ENCODE measurements at regions not wholly inside any gene's neighbourhood (a gene's known extent, or its start where the extent isn't known, plus 50 kb on each side); places are given as distances from the start of the nearest gene placed in this dataset.
"Not testable (repeated sequence)": the region's sequence is repeated elsewhere in the genome, so short reads cannot be mapped to it uniquely, and the experiment has no call there.

DNA sequence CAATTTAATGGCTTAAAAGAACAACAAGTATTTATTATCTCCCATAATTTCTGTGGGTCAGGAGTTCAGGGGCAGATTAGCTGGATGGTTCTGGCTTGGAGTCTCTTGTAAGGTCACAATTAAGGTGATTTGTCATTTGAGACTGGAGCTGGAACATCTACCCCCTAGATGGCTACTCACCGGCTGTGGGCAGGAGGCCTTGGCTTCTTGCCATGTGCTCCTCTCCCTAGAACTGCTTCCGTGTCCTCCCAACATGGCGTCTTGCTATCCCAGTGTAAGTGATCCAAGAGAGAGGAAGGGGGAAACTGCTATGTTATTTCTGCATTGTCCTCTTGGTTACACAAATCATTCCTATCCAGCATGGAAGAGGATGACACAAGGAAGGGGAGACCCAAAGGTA is 210.2 kb upstream of the ECI2 start:
- Histone ChIP-seq H3K4me1 (ENCODE audit: control insufficient read depth in 3 of 3, insufficient read depth in 3 of 3, low read length in 3 of 3) (peaks cover 0 to 3% (median 2%) of the 10 kb centered on the region in 3 donors), H3K9ac (ENCODE audit: low read depth in 1 of 3, low read length in 3 of 3) (no peak overlapping the region), H3K27ac (ENCODE audit: low read depth, low read length) (no peak overlapping the region), H3K27me3 (ENCODE audit: control insufficient read depth in 3 of 3, insufficient read depth in 3 of 3, low read length in 3 of 3) (no peaks in the 10 kb centered on the region), H3K9me3 (ENCODE audit: control insufficient read depth in 3 of 3, low read length in 3 of 3) (no peaks in the 10 kb centered on the region), H3K36me3 (ENCODE audit: control insufficient read depth in 3 of 3, insufficient read depth in 3 of 3, low read length in 3 of 3) (no peaks in the 10 kb centered on the region), H3K4me3 (ENCODE audit: low read length in 3 of 3) (no peak overlapping the region)

DNA sequence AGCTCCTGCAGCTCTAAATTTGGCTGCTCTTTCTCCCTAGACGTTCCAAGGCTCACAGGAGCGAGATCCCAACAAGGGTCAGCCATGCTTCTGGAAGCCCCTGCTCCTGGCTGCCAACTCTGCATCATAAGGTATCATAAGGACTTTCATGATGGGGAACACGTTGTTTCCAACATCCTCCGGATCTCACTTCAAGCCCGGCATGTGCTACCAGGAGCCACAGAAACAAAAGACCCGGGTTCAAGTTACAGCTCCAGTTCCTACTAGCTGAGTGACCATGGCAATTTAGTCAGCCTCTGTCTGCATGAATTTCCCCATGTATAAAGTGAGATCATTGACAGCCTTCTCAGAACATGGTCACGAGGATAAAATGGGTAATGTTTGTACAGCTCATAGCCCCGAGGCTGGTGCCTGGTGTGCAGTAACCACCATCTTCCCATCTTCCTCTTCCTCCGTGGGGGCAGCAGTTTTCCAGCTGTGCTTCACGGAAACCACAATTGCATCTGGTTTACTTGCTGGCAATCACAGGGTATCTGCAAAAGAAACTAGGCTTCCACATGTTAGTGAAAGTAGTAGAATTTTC is 209.0 kb upstream of the ECI2 start:
- Histone ChIP-seq H3K36me3 (ENCODE audit: control insufficient read depth in 3 of 3, insufficient read depth in 3 of 3, low read length in 3 of 3) (no peaks in the 10 kb centered on the region), H3K27me3 (ENCODE audit: control insufficient read depth in 3 of 3, insufficient read depth in 3 of 3, low read length in 3 of 3) (no peaks in the 10 kb centered on the region), H3K27ac (ENCODE audit: low read depth, low read length) (no peak overlapping the region), H3K4me3 (ENCODE audit: low read length in 3 of 3) (no peak overlapping the region), H3K4me1 (ENCODE audit: control insufficient read depth in 3 of 3, insufficient read depth in 3 of 3, low read length in 3 of 3) (no peaks in the 10 kb centered on the region), H3K9me3 (ENCODE audit: control insufficient read depth in 3 of 3, low read length in 3 of 3) (no peaks in the 10 kb centered on the region), H3K9ac (ENCODE audit: low read depth in 1 of 3, low read length in 3 of 3) (no peak overlapping the region)

DNA sequence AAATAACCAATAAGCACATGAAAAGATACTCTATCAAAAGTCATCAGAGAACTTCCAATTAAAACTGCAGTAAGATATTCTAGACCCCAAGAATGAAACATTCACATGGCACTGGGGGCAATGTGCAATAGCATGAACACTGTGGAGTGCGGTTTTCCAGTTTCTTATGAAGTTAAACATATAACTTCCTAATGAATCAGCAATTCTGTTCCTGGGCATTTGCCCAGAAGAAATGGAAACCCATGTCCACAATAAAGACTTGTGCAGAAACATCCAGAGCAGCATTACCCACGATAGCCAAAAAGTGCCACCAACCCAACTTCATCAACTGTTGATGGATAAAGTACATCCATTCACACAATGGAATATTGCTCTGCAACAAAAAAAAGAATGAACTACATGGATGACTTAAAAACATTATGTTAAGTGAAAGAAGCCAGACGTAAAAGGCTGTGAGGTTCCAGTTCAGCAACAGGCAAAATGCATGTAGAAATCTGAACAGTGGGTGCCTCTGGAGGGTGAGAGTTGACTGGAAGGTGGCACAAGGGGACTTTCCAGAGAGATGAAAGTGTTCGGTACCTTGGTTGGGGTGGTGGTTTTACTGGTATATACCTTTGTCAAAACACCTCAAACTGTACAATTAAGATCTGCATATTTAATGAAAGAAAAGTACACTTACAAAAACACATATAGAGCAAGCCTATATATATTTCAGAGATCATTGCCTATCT is 207.2 kb upstream of the ECI2 start:
- Histone ChIP-seq H3K4me3 (ENCODE audit: low read length in 3 of 3) (no peak overlapping the region), H3K9me3 (ENCODE audit: control insufficient read depth in 3 of 3, low read length in 3 of 3) (no peaks in the 10 kb centered on the region), H3K27ac (ENCODE audit: low read depth, low read length) (no peak overlapping the region), H3K9ac (ENCODE audit: low read depth in 1 of 3, low read length in 3 of 3) (no peak overlapping the region), H3K4me1 (ENCODE audit: control insufficient read depth in 3 of 3, insufficient read depth in 3 of 3, low read length in 3 of 3) (no peaks in the 10 kb centered on the region), H3K27me3 (ENCODE audit: control insufficient read depth in 3 of 3, insufficient read depth in 3 of 3, low read length in 3 of 3) (no peaks in the 10 kb centered on the region), H3K36me3 (ENCODE audit: control insufficient read depth in 3 of 3, insufficient read depth in 3 of 3, low read length in 3 of 3) (no peaks in the 10 kb centered on the region)

DNA sequence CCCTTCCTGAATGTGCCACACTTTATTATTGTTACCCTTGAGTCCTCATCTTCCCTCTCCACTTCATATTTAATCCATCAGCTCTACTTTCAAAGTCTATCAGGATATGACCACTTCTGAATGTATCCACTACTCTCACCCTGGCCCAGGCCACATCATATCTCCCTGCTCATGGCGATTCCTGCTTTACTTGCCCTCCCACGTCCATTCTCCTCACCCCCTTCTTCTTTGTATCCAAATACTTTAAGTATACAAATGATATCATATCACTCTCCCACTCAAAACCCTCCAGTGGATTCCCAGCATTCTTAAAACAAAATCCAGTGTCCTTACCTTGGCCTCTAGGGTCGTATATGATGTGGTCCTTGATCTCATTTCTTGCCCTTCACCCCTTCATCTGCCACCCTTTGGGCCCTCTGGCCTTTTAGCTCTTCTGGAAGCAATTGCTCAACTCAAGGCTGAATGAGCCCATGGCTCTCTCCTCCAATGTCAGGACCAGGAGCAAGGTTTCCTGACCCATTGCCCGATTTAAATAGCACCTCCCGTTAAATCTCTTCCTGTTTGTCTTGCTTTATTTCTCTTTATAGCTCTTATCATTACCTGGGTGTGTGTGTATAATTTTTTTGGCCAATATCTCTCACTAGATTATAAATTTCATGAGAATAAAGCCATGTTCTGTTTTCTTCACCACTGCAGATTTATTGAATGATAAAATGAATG is 205.9 kb upstream of the ECI2 start:
- no peaks in the 10 kb centered on the region for H3K9me3 ChIP-seq (ENCODE audit: control insufficient read depth in 3 of 3, low read length in 3 of 3)
- H3K9ac ChIP-seq (ENCODE audit: low read depth in 1 of 3, low read length in 3 of 3) = no peak overlapping the region
- no peak overlapping the region for H3K27ac ChIP-seq (ENCODE audit: low read depth, low read length)
- no peak overlapping the region for H3K4me3 ChIP-seq (ENCODE audit: low read length in 3 of 3)
- H3K27me3 ChIP-seq (ENCODE audit: control insufficient read depth in 3 of 3, insufficient read depth in 3 of 3, low read length in 3 of 3) = no peaks in the 10 kb centered on the region
- H3K36me3 ChIP-seq (ENCODE audit: control insufficient read depth in 3 of 3, insufficient read depth in 3 of 3, low read length in 3 of 3) = no peaks in the 10 kb centered on the region
- H3K4me1 ChIP-seq (ENCODE audit: control insufficient read depth in 3 of 3, insufficient read depth in 3 of 3, low read length in 3 of 3) = no peaks in the 10 kb centered on the region

DNA sequence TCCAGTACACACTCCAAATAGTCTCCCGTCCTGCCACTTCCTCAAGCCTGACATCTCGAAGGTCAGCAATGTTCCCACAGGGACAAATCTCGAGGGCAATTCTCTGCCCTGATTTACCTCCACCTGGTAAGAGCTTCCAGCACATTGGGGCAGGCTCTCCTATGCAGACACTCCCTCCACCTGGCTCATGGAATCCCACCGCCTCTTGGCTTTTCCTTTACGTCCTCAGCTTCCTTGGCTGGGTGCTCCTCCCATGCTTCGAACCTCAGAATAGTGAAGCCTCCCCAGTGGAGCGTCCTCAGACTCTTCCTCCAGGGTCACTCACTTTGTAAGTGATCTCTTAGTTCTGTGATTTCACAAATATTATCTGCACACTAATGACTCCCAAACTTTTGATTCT is 205.2 kb upstream of the ECI2 start:
- Histone ChIP-seq H3K4me1 (ENCODE audit: control insufficient read depth in 3 of 3, insufficient read depth in 3 of 3, low read length in 3 of 3) (no peaks in the 10 kb centered on the region), H3K27me3 (ENCODE audit: control insufficient read depth in 3 of 3, insufficient read depth in 3 of 3, low read length in 3 of 3) (no peaks in the 10 kb centered on the region), H3K9ac (ENCODE audit: low read depth in 1 of 3, low read length in 3 of 3) (no peak overlapping the region), H3K36me3 (ENCODE audit: control insufficient read depth in 3 of 3, insufficient read depth in 3 of 3, low read length in 3 of 3) (no peaks in the 10 kb centered on the region), H3K27ac (ENCODE audit: low read depth, low read length) (no peak overlapping the region), H3K4me3 (ENCODE audit: low read length in 3 of 3) (no peak overlapping the region), H3K9me3 (ENCODE audit: control insufficient read depth in 3 of 3, low read length in 3 of 3) (no peaks in the 10 kb centered on the region)

DNA sequence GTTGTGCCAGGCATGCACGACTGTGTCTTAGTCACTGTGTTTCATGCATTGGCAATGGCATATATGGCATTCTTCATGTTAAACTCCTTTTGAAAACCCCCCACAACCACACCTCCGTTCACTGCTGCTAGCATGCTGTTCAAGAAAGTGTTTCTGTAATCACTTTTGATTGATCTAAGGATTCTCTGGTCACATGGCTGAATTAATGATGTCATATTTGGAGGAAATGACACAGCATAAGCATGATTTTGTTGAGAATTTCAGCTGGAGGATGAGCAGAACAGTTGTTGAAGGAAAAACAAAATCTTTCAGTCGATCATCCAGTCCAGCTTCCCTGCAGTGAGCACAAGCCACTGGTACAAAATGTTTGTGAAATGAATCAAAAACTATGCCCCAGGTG is 203.5 kb upstream of the ECI2 start:
- no peaks in the 10 kb centered on the region for H3K27me3 ChIP-seq (ENCODE audit: control insufficient read depth in 3 of 3, insufficient read depth in 3 of 3, low read length in 3 of 3)
- H3K9ac ChIP-seq (ENCODE audit: low read depth in 1 of 3, low read length in 3 of 3) = no peak overlapping the region
- no peak overlapping the region for H3K27ac ChIP-seq (ENCODE audit: low read depth, low read length)
- no peaks in the 10 kb centered on the region for H3K4me1 ChIP-seq (ENCODE audit: control insufficient read depth in 3 of 3, insufficient read depth in 3 of 3, low read length in 3 of 3)
- no peak overlapping the region for H3K4me3 ChIP-seq (ENCODE audit: low read length in 3 of 3)
- H3K36me3 ChIP-seq (ENCODE audit: control insufficient read depth in 3 of 3, insufficient read depth in 3 of 3, low read length in 3 of 3) = no peaks in the 10 kb centered on the region
- no peaks in the 10 kb centered on the region for H3K9me3 ChIP-seq (ENCODE audit: control insufficient read depth in 3 of 3, low read length in 3 of 3)

DNA sequence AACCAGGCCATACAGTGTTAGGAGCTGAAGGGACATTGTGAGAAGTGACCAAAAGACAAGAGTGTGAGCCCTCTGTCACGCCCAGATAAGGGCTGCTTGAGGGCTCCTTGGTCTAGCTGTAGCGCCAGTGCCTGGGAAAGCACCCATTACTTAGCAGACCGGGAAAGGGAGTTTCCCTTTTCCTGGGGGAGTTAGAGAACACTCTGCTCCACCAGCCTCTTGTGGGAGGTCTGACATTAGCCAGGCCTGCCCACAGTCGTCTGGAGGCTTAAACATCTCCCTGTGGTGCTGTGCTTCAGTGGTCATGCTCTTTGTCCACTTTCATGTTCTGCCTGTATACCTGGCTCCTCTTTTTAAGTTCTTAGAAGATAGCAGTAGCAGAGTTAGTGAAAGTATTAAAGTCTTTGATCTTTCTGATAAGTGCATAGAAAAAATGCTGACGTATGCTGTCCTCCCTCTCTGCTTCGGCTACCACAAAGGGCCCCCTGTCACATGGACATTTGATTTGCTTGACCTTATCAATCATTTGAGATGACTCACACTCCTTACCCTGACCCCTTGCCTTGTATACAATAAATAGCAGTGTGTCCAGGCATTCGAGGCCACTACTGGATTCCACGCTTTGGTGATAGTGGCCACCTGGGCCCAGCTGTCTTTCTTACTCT is 201.5 kb upstream of the ECI2 start:
- no peak overlapping the region for H3K4me3 ChIP-seq (ENCODE audit: low read length in 3 of 3)
- no peaks in the 10 kb centered on the region for H3K27me3 ChIP-seq (ENCODE audit: control insufficient read depth in 3 of 3, insufficient read depth in 3 of 3, low read length in 3 of 3)
- H3K4me1 ChIP-seq (ENCODE audit: control insufficient read depth in 3 of 3, insufficient read depth in 3 of 3, low read length in 3 of 3) = no peaks in the 10 kb centered on the region

DNA sequence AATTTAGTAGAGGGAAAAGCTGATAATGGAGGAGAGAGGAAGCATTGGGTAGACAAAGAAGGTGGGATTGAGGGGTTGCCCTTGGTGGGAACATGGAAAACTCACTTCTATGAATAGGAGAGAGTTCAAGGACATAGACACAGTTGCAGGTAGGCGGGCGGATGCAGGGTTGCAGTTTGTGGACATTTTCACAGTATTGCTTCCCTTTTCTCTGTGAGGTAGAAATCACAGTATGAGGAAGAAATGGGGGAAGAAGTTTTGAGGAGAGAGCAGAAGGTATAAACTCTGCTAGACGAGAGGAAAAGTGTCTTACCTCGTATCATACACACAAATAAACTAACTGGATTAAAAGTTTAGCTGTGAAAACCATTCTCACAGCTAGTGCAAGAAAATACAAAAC is 200.7 kb upstream of the ECI2 start:
- no peaks in the 10 kb centered on the region for H3K9me3 ChIP-seq (ENCODE audit: control insufficient read depth in 3 of 3, low read length in 3 of 3)
- no peak overlapping the region for H3K4me3 ChIP-seq (ENCODE audit: low read length in 3 of 3)
- no peak overlapping the region for H3K27ac ChIP-seq (ENCODE audit: low read depth, low read length)
- no peaks in the 10 kb centered on the region for H3K27me3 ChIP-seq (ENCODE audit: control insufficient read depth in 3 of 3, insufficient read depth in 3 of 3, low read length in 3 of 3)
- H3K36me3 ChIP-seq (ENCODE audit: control insufficient read depth in 3 of 3, insufficient read depth in 3 of 3, low read length in 3 of 3) = no peaks in the 10 kb centered on the region
- no peak overlapping the region for H3K9ac ChIP-seq (ENCODE audit: low read depth in 1 of 3, low read length in 3 of 3)
- no peaks in the 10 kb centered on the region for H3K4me1 ChIP-seq (ENCODE audit: control insufficient read depth in 3 of 3, insufficient read depth in 3 of 3, low read length in 3 of 3)

More for the DNA sequence above, 201.5 kb upstream of the ECI2 start:
- Histone ChIP-seq H3K36me3 (ENCODE audit: control insufficient read depth in 3 of 3, insufficient read depth in 3 of 3, low read length in 3 of 3) (no peaks in the 10 kb centered on the region), H3K27ac (ENCODE audit: low read depth, low read length) (no peak overlapping the region), H3K9me3 (ENCODE audit: control insufficient read depth in 3 of 3, low read length in 3 of 3) (no peaks in the 10 kb centered on the region), H3K9ac (ENCODE audit: low read depth in 1 of 3, low read length in 3 of 3) (no peak overlapping the region)

DNA sequence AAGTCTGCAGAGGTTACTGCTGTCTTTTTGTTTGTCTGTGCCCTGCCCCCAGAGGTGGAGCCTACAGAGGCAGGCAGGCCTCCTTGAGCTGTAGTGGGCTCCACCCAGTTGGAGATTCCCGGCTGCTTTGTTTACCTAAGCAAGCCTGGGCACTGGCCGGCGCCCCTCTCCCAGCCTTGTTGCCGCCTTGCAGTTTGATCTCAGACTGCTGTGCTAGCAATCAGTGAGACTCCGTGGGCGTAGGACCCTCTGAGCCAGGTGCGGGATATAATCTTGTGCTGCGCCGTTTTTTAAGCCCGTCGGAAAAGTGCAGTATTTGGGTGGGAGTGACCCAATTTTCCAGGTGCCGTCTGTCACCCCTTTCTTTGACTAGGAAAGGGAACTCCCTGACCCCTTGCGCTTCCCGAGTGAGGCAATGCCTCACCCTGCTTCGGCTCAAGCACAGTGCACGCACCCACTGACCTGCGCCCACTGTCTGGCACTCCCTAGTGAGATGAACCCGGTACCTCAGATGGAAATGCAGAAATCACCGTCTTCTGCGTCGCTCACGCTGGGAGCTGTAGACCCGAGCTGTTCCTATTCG is 198.9 kb upstream of the ECI2 start:
- H3K36me3 ChIP-seq (ENCODE audit: control insufficient read depth in 3 of 3, insufficient read depth in 3 of 3, low read length in 3 of 3); H3K27me3 ChIP-seq (ENCODE audit: control insufficient read depth in 3 of 3, insufficient read depth in 3 of 3, low read length in 3 of 3); H3K4me1 ChIP-seq (ENCODE audit: control insufficient read depth in 3 of 3, insufficient read depth in 3 of 3, low read length in 3 of 3); H3K9ac ChIP-seq (ENCODE audit: low read depth in 1 of 3, low read length in 3 of 3); H3K27ac ChIP-seq (ENCODE audit: low read depth, low read length); H3K9me3 ChIP-seq (ENCODE audit: control insufficient read depth in 3 of 3, low read length in 3 of 3); H3K4me3 ChIP-seq (ENCODE audit: low read length in 3 of 3): not testable (repeated sequence)
